ENCODE measurements at regions not wholly inside any gene's neighbourhood (a gene's known extent, or its start where the extent isn't known, plus 50 kb on each side); places are given as distances from the start of the nearest gene placed in this dataset.
A peak's percentile ranks its signal among the peaks of the same experiment; 100 is the strongest.
"Not testable (repeated sequence)": the region's sequence is repeated elsewhere in the genome, so short reads cannot be mapped to it uniquely, and the experiment has no call there.

DNA sequence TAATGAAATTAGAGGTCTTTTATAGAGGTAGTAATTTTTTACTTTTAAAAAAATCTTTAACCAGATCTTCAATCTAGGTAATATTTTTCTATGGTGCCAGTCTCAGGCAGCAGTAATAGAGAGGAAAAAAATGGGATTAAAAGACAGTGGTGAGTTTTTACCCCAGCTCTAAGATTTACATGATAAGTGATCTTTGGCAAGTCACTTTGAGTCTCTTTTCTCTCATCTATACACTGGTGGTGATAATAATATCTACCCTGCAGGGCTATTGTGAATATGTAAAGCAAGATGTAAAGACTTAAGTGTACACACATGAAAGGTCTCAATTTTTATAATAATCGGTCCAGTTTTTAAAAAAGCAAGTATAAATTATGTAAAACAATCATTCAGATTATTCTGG is 786.2 kb upstream of the POU3F4 start:
- in situ Hi-C loops (cut with HindIII; ENCODE audit: low sequenced_read_pairs), result no loop called here
- no peak for DNase-seq (ENCODE audit: low read depth)
- TF ChIP-seq, protein P1, sequence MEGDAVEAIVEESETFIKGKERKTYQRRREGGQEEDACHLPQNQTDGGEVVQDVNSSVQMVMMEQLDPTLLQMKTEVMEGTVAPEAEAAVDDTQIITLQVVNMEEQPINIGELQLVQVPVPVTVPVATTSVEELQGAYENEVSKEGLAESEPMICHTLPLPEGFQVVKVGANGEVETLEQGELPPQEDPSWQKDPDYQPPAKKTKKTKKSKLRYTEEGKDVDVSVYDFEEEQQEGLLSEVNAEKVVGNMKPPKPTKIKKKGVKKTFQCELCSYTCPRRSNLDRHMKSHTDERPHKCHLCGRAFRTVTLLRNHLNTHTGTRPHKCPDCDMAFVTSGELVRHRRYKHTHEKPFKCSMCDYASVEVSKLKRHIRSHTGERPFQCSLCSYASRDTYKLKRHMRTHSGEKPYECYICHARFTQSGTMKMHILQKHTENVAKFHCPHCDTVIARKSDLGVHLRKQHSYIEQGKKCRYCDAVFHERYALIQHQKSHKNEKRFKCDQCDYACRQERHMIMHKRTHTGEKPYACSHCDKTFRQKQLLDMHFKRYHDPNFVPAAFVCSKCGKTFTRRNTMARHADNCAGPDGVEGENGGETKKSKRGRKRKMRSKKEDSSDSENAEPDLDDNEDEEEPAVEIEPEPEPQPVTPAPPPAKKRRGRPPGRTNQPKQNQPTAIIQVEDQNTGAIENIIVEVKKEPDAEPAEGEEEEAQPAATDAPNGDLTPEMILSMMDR (IDR thresholded peaks at IDR 0.05; ENCODE audit: low read depth, low read length, missing control alignments), result no peak
- no peak overlapping the region for H3K4me3 ChIP-seq (ENCODE audit: low read depth, low read length)

DNA sequence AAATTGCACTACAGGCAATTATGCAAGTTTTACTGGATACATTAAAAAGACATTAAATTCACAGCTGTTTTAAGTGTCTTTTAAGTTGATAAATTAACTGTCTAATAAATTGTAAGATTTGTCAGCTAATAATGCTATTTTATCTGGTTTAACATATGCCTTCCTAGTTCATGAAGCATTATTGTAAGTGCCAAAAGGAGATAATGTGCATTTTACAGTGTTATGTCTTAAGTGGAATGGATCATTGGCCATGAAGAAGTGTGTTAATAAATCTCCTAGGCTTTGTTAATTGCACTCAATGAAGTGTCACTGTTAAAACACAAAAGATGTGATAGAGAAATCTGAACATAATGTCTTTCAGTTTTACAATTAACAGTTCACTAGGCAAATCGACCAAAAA is 784.3 kb upstream of the POU3F4 start:
- no peak for DNase-seq (ENCODE audit: low read depth)
- TF ChIP-seq, protein P1 (IDR thresholded peaks at IDR 0.05; ENCODE audit: low read depth, low read length, missing control alignments), result no peak
- in situ Hi-C loops (cut with HindIII; ENCODE audit: low sequenced_read_pairs), result no loop called here
- no peak overlapping the region for H3K4me3 ChIP-seq (ENCODE audit: low read depth, low read length)

DNA sequence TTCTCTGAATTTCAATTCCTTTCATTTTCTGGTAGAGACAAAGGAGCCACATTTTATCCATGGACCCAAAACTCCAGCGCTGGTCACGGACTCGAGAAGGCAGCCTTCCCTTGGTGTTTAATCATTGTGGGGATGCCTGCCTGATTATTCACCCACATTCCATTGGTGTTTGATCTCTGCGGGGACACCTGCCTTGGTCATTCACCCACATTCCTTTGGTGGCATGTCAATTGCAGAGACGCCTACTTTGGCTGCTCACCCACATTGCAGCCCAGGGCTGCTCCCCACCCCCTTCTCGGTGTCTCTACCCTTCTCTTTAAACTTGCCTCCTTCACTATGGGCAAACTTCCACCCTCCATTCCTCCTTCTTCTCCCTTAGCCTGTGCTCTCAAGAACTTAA is 780.7 kb upstream of the POU3F4 start:
- peak; percentile 23 for DNase-seq (ENCODE audit: low read depth)
- H3K4me3 ChIP-seq (ENCODE audit: low read depth, low read length); in situ Hi-C loops (cut with HindIII; ENCODE audit: low sequenced_read_pairs): not testable (repeated sequence)

DNA sequence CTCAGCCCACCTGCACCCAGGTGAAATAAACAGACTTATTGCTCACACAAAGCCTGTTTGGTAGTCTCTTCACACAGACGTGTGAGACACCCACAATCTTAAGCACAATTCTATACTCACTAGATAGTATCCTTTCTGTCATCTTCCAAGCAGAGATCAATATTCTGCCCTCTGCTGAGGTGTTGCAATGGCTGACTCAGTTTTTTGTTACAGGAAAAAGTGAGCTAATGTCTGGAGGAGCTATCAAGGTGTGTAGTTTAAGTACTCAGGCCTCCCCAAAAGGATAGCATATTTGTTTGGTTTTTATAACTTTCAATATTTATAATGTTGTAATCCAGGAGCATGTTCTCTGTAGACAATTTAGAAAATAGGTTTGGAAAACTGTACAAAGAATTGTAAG is 775.2 kb upstream of the POU3F4 start:
- TF ChIP-seq, protein P1 (IDR thresholded peaks at IDR 0.05; ENCODE audit: low read depth, low read length, missing control alignments), result no peak
- no peak overlapping the region for H3K4me3 ChIP-seq (ENCODE audit: low read depth, low read length)
- no peak for DNase-seq (ENCODE audit: low read depth)
- in situ Hi-C loops (cut with HindIII; ENCODE audit: low sequenced_read_pairs), result no loop called here

DNA sequence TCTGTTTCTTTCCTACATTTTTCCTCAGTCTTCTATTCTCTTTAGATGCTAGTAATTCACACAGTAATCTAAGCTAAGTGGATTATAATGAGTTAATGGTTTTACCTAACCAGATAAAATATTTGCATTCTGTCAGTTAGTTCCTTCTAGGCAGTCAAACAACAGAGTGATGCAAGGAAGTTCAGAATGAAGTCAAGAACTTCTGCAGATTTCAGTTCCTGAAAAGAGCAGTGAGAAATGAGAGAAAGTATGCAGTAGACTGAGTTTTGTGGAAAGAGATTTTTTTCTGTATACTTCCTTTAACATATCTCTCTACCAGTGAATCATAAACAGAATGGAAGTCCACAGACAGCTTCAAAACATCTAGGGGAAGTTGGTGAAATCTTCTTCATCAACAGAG is 774.0 kb upstream of the POU3F4 start:
- TF ChIP-seq, protein P1 (IDR thresholded peaks at IDR 0.05; ENCODE audit: low read depth, low read length, missing control alignments), result no peak
- in situ Hi-C loops (cut with HindIII; ENCODE audit: low sequenced_read_pairs), result no loop called here
- no peak for DNase-seq (ENCODE audit: low read depth)
- H3K4me3 ChIP-seq (ENCODE audit: low read depth, low read length), result no peak overlapping the region

DNA sequence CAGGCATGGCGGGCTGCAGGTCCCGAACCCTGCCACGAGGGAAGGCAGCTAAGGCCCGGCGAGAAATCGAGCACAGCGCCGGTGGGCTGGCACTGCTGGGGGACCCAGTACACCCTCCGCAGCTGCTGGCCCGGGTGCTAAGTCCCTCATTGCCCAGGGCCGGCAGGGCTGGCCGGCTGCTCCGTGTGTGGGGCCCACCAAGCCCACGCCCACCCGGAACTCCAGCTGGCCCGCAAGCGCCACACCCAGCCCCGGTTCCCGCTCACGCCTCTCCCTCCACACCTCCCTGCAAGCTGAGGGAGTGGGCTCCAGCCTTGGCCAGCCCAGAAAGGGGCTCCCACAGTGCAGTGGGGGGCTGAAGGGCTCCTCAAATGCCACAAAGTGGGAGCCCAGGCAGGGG is 769.8 kb upstream of the POU3F4 start:
- in situ Hi-C loops (cut with HindIII; ENCODE audit: low sequenced_read_pairs); DNase-seq (ENCODE audit: low read depth); H3K4me3 ChIP-seq (ENCODE audit: low read depth, low read length): not testable (repeated sequence)

DNA sequence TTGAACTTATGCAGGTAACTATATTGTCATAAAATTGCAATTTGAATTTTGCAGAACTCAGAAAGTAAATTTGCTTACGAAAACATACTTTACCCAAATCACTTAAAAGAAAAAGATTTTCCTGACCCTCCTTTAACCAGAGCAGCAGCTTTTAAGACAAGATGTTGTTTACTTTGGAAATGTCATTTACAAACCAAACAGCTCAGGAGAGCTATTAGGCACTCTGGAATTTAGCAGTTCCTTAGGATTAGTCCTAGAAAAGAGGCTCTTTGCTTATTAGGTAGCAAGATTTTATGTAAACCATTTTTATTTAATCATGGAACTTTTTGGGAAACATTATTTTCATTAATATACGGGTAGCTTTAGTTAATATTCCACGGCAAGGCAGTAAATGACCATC is 765.7 kb upstream of the POU3F4 start:
- in situ Hi-C loops (cut with HindIII; ENCODE audit: low sequenced_read_pairs), result no loop called here

DNA sequence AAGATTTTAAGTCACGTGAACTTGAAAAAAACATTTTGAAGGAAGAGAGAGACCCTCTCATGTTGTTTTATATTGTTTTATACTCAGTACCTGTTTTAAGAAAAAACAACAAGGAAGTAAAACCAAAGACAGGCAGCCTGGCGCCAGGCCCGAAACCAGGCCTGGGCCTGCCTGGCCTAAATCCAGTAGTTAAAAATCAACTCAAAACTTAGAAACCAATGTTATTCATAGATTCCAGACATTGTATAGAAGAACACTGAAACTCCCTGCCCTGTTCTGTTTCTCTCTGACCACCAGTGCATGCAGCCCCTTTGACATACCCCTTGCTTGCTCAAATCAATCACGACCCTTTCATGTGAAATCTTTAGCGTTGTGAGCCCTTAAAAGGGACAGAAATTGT is 762.4 kb upstream of the POU3F4 start:
- DNase-seq (ENCODE audit: low read depth); in situ Hi-C loops (cut with HindIII; ENCODE audit: low sequenced_read_pairs); H3K4me3 ChIP-seq (ENCODE audit: low read depth, low read length): not testable (repeated sequence)

More for the DNA sequence above, 765.7 kb upstream of the POU3F4 start:
- H3K4me3 ChIP-seq (ENCODE audit: low read depth, low read length), result no peak overlapping the region
- TF ChIP-seq, protein P1 (IDR thresholded peaks at IDR 0.05; ENCODE audit: low read depth, low read length, missing control alignments), result no peak
- DNase-seq (ENCODE audit: low read depth), result no peak

Data from astrocyte of the cerebellum (primary cell).